HCEC 1CT (cell line): ENCODE measurements at regions not wholly inside any gene's neighbourhood (a gene's known extent, or its start where the extent isn't known, plus 50 kb on each side); places are given as distances from the start of the nearest gene placed in this dataset.

Experiments
- DNase-seq: peaks from one replicate; pipeline ENCODE4 v3.0.0-alpha.2; 2017

DNA sequence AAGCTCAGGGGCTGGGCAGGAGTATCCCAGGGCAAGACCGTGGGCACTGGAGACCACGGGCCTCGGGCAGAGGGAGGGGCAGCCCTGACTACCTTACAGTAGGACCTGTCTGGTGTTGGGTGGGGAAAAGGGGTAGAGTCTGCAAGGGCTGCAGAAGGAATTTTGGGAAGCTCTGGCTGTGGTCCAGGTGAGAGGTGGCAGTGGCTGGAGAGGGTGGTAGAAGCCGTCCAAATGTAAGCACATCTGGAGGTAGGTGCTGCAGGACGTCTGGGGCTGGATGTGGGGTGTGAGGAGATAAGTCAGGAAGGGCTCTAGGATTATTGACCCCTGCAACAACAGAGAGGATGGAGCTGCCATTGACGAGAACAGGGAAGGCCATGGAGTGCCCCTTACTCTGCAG lies 486.7 kb downstream of the EIPR1 start:
- DNase-seq = no peak

DNA sequence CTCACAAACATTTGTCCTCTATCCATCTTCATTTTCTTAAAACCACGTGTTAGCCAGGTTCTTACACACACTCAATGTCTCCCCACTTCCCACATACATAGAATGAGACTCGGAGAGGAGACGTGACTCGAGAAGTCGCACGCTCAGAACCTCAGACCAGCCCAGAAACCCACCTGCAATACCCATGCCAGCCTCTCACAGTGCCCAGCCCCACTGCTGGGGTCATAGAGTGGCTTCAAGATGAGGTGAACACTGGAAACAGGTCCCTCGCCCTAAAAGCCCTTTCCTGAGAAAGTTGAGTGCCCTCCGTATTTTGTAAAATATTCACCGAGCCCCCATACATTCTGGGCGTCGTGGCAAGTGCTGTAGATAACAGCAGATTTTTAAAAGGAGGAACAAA lies 487.4 kb downstream of the EIPR1 start:
- DNase-seq = no peak

DNA sequence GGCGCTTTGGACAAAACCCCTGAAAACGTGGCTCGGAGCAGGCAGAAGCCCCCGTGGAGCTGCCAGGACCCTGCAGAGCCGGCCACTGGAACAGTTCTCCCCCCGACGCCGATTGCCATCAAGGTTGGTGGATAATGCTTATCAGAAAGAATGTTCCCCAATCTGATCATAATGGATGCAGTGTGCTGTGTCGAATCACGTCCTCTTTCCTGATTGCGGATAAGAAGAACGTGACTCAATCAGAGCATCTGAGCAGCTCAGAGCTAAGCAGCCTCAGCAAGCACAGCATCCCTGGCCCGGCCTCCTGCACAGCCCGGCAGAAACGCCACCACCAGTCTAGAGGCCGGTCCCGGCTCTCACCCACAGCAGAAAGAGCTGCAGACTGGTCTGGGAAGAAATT lies 488.0 kb downstream of the EIPR1 start:
- DNase-seq = no peak

DNA sequence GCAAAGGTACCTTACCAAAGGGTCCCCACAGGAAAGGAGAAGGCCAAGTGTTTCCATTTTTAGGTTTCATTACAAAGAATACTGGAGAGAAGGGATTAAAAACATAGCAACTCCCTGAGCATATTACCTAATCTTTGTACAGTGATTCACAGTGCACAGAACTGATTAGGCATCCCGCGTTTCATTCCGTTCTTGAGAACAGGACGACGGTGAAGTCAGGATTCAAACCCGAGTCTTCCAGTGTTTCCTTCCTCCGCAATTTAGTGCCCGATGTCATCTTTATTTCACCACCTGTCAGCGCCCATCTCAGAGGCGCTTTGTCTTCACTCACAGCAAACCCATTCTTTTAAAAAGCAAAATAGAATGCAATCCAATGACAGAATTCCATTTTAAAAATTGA lies 488.5 kb downstream of the EIPR1 start:
- no peak for DNase-seq

DNA sequence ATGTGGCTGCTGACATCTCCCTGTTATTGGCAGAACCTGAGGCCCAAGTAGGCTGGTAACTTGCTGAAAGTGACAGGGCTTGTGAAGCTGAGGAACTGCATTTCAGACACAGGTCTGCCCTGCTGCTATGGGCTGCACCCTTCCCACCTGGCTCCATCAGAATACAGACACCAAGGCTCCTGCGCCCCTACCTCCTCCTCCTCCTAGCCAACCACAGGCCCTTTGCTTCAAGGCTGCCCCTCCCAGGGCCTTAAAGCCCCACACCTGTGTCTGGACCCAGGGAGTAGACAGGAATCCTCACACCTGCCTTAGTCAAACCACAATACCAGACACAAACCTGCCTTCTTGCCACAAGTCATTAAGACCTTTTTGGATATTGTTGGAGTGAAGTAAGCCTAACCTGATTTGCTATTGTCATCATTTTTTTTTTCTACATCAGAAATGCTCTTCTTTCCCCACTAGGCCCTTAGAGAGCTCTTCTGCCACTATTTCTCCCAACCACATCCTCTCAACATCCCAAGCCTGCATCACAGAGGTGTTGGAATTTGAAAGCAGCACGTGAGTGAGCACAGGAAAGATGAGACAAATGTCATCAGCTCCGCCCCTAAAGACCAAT lies 489.7 kb downstream of the EIPR1 start:
- DNase-seq = no peak

DNA sequence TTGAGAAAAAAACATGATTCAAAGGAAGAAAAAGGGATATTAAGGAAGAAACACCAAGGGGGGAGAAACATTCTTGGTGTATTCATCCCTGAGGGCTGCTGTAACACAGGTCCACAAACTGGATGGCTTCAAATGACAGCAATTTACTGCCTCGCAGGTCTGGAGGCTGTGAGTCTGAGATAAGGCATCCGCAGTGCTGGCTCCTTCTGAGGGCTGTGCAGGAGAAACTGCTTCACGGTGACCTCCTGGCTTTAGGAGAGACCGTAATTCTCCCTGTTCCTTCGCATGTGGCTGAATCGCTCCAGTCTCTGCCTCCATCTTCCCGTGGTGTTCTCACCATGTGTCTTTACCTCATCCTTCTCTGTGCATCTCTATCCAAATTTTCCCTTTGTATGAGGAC lies 490.7 kb downstream of the EIPR1 start:
- no peak for DNase-seq

DNA sequence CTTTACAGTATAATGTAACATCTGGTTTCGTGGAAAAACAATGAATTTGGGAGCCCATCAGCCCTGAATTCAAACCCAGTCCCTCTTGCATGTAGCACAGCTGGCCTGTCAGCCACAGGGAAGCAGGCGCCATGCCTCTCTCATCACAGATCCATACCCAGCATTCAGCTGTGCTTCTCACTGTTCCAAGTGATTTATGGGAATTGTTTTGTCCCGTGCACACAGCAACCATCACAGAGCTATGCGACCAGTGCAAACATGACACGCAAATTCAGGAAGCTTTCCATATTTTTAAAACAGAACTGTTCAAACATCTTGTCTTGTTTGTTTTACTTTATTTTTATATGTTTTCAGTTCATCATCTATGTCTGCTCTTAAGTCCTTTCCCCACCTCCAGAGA lies 496.1 kb downstream of the EIPR1 start:
- no peak for DNase-seq

DNA sequence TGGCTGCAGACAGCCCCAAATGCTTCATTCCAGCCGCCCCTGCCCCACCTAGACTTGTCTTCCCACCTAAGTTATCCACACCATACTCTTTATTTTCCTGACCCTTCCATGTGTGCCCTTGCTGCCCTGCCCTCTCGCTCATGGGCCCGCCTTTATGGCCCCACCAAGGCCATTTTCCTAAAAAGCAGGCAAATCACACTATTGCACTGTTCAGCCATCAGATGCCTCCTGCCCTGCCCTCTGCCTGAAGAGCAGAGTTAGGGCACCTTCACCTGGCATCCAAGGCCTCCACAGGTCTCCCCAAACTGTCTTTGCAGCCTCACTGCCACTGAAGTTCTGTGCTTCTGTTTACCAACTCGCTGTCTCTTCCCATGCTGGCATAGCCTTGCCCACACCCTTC lies 496.7 kb downstream of the EIPR1 start:
- DNase-seq = no peak

DNA sequence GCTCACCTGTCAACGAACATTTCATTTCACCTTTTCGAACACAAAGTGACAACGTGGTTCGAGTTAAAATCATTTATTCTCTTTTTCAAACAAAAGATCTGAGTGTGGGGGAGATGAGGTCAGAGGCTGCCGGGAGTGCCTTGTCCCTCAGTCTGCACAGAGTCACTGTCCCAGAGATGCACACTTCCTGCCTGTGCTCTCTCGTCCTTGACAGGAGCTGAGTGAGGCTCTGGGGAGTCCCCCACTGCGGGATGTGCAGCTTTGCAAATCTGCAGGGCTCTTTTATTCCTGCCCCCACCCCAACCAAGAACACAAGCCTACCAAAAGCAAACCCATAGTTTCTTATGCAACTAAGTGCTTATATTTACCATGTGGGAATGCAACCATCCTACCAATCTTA lies 497.8 kb downstream of the EIPR1 start:
- DNase-seq = no peak

DNA sequence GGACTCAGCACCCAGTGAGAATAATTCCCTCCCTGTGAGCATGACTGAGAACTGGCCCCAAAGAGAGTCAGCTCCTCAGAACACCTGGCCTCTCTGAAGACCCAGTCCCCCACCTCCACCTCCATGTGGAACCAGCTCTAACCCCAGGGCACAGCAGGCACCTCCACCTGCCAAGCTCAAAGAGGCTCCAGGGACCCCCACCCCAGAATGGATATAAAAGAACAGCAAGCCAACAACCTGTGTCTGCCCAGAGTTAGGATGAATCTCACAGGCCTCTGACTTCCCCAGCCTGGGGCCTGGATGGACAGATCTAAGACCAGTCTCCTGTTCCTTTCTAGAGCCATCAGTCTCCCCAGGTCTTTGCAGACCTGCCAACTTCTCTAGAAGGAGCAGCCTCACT lies 498.5 kb downstream of the EIPR1 start:
- no peak for DNase-seq

DNA sequence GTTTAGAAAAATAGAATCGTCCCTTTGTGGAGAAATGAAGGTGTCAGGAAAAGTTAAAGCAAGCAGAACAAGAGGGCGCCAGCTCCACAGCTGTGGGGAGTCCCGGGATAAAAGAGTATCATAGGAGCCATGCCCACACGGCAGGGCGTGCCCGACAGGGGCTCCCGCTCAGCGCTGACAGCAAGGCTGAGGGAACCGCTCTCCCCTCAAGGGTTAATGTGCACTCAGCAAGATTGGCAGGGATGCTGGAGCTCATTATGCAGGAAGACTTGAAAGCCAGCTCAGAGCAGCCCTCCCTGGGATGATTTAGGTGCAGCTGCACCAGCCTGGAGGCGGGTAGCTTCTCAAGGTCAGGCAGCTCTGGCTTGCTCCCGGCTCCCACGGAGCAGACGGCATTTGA lies 500.2 kb downstream of the EIPR1 start:
- DNase-seq = no peak

DNA sequence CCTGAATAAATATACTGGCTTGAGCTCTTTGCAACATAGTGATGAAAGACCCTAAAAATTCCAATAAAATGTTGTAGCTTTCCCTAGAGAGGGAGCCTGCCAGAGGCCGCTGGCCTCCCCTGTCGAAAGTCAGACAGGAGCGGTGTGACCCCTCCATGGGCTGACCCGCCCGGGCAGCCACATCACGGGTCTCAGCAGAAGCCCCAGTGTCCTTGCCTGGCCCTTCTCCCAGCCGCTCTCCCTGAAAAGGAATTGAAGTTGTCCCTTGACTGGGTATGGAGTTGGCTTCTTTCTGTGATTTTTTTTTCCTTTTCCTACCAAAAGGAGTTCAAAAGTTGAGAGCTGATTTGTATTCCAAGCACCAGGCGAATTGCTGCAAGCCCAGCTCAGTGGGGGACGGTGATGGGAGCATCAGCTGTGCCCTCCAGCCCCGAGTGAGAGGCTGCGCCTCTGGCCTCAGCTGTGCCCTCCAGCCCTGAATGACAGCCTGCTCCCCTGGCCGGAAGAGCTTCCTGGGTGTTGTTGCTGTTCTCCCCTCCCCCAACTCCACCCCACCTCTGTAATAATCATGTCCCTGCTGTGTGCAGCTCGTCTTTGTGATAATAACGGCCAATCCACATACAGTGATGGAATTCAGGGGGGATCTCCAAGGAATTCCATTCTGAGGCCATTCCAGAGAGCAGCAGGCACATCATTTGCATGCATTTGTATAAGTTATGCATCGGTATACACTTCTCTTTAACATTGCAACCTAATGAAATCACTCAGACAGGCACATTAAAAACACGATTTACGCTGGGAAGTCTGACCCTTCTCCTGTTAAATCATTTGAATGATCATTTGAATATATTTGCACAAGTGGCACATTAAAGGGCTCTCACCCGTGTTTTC lies 501.0 kb downstream of the EIPR1 start:
- DNase-seq = no peak

DNA sequence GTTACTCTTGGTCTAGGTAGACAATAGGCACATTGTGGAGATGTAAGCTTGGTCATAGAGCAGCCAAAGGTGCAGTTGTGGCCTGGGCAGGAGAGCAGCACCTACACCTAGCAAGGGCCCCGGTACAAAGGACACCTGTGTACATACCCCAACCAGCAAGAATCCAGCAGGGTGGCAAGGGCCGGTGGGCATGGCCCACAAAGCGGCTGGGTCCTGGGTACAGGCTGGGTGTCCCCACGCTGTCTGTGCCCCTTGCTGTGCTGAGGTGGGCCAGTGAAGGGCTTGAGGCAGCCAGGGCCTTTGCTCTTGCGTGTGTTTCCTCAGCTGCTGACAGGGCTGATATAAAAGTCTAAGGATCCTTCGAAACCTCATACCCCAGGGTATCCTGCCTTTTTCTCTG lies 501.8 kb downstream of the EIPR1 start:
- DNase-seq = no peak

DNA sequence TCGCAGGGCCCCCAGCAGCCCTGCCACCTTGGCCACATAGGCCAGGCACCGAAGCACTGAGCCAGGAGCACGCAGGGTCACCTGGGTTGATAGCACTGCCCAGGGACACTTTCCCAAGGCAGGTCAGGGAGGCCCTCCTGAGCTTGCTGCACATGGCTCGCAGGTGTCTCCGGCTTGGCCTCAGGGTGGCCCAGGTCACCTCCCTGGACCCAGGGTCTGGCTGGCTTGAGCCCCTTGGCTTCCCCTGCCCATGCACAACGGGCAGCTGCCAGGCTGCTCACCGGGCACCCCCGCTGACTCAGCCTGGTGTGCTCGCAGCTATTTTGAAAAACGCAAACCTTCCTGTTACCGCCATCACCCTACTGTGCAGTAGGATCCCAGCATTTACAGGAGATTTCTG lies 502.3 kb downstream of the EIPR1 start:
- DNase-seq = no peak

DNA sequence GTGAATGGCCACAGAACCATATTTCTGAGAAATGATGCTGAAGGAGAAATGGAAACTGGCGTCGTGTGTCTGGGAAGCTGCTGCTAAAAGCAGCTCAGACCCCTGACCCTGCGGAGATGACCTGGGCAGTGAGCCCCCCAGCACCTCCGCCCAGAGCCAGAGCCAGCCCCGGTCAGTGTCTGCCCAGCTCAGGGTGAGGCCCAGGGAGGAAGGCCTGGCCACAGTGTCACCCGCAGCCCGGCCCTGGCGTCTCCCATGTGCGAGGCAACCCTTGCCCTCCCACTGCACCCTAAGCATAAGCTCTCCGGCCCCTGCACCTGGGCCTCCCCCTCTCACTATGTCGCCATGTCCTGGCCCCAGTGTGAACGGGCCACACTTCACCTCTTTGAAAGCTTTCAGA lies 502.8 kb downstream of the EIPR1 start:
- no peak for DNase-seq

DNA sequence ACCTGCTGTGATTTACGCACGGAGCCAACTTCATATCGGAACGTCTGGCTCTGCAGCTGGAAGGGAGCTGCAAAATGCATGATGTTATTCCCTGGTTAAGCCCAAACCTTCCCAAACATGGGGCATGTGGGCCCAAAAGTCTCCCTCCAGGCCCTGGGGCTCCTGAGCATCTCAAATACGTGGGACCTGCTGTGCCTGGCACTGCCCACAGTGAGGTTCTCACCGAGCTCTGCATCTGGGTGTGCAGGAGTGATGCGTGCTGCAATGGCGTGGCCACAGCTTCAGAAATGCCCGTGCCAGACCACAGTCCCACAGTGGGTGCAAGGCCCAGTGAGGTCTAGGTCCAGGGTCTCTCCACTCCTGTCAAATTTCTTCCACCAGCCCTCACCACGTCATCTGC lies 503.3 kb downstream of the EIPR1 start:
- no peak for DNase-seq

DNA sequence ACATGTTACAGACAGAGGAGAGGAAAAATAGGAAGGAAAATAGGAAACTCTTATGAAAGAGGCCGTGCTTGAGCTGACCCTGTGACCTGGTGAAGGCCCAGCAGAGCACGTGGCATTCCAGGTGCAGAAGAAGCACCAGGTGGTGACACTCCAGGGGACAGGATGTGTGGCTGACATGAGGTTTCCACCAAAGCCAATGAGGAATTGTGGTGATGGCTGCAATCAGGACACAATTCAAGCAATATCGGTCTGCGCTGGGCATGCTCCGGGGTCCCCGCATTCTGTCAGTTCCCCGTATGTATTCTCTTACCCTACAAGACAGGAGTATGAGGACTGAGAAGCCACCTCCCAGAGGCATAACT lies 504.2 kb downstream of the EIPR1 start:
- DNase-seq = no peak

DNA sequence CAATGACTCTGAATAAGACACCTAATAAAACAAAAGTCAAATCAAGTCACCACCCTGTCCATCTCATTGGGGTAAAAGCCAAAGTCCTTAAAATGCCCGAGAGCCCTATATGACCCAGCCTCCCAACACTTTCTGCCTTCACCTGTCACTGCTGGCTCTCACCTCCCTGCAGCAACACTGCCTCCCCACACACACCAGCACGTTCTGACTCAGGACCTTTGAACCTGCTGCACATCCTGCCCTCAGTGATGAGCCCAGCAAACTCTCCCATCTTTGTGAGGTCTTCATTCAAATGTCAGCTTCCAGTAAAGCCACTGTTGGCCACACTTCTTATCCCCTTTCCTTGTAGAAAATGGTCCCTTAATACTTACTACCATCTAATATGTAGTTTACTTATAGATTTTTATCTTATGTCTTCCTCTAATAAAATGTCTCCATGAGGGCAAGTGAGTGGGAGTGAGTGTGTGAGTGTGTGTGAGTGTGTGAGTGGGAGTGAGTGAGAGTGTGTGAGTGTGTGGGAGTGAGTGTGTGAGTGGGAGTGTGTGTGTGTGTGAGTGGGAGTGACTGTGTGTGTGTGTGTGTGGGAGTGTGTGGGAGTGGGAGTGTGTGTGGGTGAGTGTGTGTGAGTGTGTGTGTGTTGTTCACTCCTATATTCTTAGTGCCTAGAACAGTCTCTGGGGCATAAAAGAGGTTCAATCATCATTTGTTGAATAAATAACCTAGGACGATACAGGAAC lies 504.7 kb downstream of the EIPR1 start:
- no peak for DNase-seq

DNA sequence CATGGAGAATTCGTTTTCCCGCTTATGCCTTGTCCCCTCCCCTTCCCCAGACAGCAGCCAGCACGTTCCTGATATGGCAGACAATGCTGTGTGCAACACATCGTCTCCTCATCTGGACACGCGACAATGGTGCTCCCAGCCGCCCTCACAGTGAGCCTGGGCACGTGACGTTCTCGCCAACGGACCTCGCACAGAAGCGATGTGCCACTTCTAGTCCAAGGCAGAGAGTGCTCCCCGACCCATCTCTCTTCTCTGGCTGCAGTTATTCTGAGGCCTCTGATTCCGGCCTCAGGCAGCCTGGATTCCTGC lies 505.4 kb downstream of the EIPR1 start:
- no peak for DNase-seq

DNA sequence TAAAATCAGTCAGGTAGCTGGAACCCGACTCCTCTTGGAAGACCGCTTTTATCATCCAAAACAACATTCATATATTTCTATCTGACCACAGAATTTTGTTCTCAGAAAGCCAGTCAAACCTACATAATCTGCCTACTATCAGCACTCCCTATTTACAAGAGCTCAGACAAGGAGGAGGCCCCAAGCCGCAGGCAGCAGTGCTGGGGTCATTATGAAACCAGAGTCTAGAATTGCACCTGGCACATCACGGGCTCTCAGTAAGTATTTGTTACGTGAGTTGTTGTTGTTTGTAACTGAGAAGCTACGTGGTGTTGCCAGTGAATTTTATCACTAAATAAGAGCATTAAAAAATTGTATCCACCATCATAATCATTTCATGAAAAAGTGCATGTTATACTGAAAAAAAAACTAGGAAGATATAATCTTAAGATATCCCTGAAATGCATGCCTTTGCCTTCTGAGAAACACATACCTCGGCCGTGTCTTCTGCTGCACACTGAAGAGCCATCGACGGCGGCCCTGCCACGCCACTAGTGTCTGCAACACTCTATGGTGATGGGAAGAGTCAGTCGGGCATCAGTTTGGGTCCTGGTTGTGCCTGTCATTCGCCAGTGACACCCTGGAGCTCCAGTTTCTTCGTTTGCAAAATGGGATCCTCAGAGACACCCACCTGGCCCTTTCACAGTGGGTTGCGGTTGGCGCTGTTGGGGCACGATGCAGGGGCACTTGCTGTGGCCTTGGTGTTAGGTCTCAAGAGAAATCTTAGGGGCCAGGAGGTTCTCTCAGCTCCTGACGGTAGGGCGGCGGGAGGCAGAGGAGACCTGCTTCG lies 505.9 kb downstream of the EIPR1 start:
- no peak for DNase-seq

DNA sequence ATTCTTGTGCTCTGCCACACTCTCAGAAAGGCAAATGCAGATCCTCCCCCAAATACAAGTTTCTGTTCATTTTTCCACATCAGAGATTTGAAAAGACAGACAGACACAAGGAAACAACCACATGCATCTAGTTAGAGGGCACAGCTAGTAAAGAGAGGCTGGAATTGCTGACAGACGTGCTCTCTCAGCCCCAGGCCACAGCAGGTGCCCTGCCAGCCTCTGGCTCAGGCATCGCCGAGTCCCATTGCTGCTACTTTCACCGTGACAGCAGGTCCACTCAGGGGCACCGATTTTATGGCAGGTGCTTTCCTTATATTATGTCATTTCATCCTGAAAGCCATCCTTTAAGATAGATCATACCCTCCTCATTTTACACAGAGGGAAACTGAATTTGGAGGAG lies 507.5 kb downstream of the EIPR1 start:
- no peak for DNase-seq

DNA sequence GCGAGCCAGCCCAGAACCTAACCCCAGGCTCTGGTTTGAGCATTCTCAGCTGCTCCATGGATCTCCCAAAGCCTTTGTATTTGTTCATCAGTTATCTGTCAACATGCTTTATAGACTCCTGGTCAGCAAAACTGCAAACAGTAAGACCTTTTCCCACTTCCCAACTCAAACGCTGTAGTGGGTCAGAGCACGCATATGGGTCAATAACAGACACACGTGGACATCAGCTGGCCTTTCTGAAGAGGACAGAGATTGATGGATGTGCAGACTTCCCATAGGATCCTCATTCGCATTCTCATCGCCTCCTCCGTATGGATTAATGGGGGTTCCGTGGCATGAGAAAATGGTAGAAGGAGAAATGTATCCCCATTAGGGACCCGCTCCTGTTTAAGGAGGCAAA lies 508.1 kb downstream of the EIPR1 start:
- DNase-seq = no peak

DNA sequence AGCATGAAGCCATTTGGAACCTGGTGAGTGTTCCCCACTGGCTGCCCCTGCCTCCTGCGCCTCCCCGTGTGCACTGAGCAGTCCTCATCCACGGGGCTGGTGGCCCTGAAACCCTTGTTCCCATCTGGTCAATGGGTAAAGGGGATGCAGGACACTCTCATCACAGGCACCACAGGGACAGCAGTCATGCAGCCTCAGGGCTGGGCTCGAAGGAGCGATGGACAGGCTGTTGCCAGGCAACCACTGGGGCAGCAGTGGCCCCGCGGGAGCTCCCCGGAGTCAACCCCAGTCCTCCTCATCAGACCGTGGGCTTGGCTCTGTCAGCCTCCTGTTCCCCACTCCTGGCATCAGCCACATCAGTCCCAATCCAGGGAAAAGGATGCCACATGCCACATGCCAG lies 509.5 kb downstream of the EIPR1 start:
- no peak for DNase-seq
